Stimulated activated CD4-positive, alpha-beta T cell treated with anti-CD3 and anti-CD28 coated beads, Interleukin-12 subunit alpha, Interleukin-12 subunit beta, amount 100 ng/mL, for 4 hours (primary cell): ENCODE measurements at regions not wholly inside any gene's neighbourhood (a gene's known extent, or its start where the extent isn't known, plus 50 kb on each side); places are given as distances from the start of the nearest gene placed in this dataset.

Experiments
- DNase-seq: peaks from one replicate; pipeline ENCODE4 v3.0.0-alpha.2; 2020

GRCh38 chr11:37557990-37558389, 960.0 kb upstream of the RAG2 start:
- no peak for DNase-seq

- DNase-seq, result no peak
Measured at GRCh38 chr11:37552284-37552683, 954.2 kb upstream of the RAG2 start.

- no peak for DNase-seq
Measured at GRCh38 chr11:37544491-37544890, 946.5 kb upstream of the RAG2 start.

GRCh38 chr11:37533830-37534229, 935.8 kb upstream of the RAG2 start:
- DNase-seq, result no peak

GRCh38 chr11:37533087-37533486, 935.1 kb upstream of the RAG2 start:
- DNase-seq, result no peak

GRCh38 chr11:37532271-37532670, 934.2 kb upstream of the RAG2 start:
- no peak for DNase-seq

GRCh38 chr11:37527545-37527944, 929.5 kb upstream of the RAG2 start:
- no peak for DNase-seq

- DNase-seq, result no peak
Measured at GRCh38 chr11:37525336-37525735, 927.3 kb upstream of the RAG2 start.

- DNase-seq, result no peak
Measured at GRCh38 chr11:37519781-37520180, 921.7 kb upstream of the RAG2 start.

- no peak for DNase-seq
Measured at GRCh38 chr11:37512156-37512780, 914.2 kb upstream of the RAG2 start.

- DNase-seq, result no peak
Measured at GRCh38 chr11:37511425-37511933, 913.4 kb upstream of the RAG2 start.

- no peak for DNase-seq
Measured at GRCh38 chr11:37509506-37509905, 911.5 kb upstream of the RAG2 start.

- no peak for DNase-seq
Measured at GRCh38 chr11:37506531-37506930, 908.5 kb upstream of the RAG2 start.

- DNase-seq, result no peak
Measured at GRCh38 chr11:37505406-37505805, 907.4 kb upstream of the RAG2 start.

- no peak for DNase-seq
Measured at GRCh38 chr11:37504921-37505320, 906.9 kb upstream of the RAG2 start.

- DNase-seq, result no peak
Measured at GRCh38 chr11:37504060-37504611, 906.1 kb upstream of the RAG2 start.

GRCh38 chr11:37503411-37504059, 905.5 kb upstream of the RAG2 start:
- DNase-seq, result no peak

GRCh38 chr11:37502202-37502601, 904.2 kb upstream of the RAG2 start:
- DNase-seq, result no peak

GRCh38 chr11:37500425-37500824, 902.4 kb upstream of the RAG2 start:
- DNase-seq, result no peak

GRCh38 chr11:37497326-37497725, 899.3 kb upstream of the RAG2 start:
- no peak for DNase-seq

GRCh38 chr11:37496201-37496600, 898.2 kb upstream of the RAG2 start:
- DNase-seq, result no peak

GRCh38 chr11:37484298-37484697, 886.3 kb upstream of the RAG2 start:
- no peak for DNase-seq

GRCh38 chr11:37483761-37484160, 885.7 kb upstream of the RAG2 start:
- no peak for DNase-seq

- no peak for DNase-seq
Measured at GRCh38 chr11:37474889-37475288, 876.9 kb upstream of the RAG2 start.

GRCh38 chr11:37468344-37468743, 870.3 kb upstream of the RAG2 start:
- DNase-seq, result no peak
